Erythroblast (primary cell): ENCODE measurements at regions not wholly inside any gene's neighbourhood (a gene's known extent, or its start where the extent isn't known, plus 50 kb on each side); places are given as distances from the start of the nearest gene placed in this dataset.

Source experiments
- GATA1 ChIP-seq: IDR thresholded peaks from 2 replicates; pipeline ENCODE4 v1.6.1; 2011; ENCODE audit warnings: low read depth, mild to moderate bottlenecking, control low read depth, low read length, moderate library complexity
- POLR2A ChIP-seq: IDR thresholded peaks from 2 replicates; pipeline ENCODE4 v1.6.1; 2011; ENCODE audit warnings: mild to moderate bottlenecking, low read length

GRCh38 chr6:56400273-56400672 is 152.9 kb upstream of the COL21A1 start:
- TF ChIP-seq POLR2A: no peak
- no peak for TF ChIP-seq GATA1
